GM12865 (cell line): ENCODE measurements at regions not wholly inside any gene's neighbourhood (a gene's known extent, or its start where the extent isn't known, plus 50 kb on each side); places are given as distances from the start of the nearest gene placed in this dataset.

Source experiments
- DNase-seq: peaks from one replicate; pipeline ENCODE4 v3.0.0; 2010; ENCODE audit warnings: low read depth
- H3K4me3 ChIP-seq: 2 replicates; pipeline ENCODE4 v1.5.1; 2011; ENCODE audit warnings: mild to moderate bottlenecking, low read depth, low read length, control low read depth
- CTCF ChIP-seq: IDR thresholded peaks from 2 replicates; pipeline ENCODE4 v1.5.1; 2011; ENCODE audit warnings: low read length, control low read depth, low read depth, inconsistent platforms; ENCODE audit not compliant: insufficient read depth; ENCODE audit errors: missing control alignments

- no peak for TF ChIP-seq CTCF
- no peak for DNase-seq
- no peak overlapping the region for H3K4me3 ChIP-seq
Measured at GRCh38 chr5:165231821-165232508, 1726.5 kb downstream of the MAT2B start.

DNA sequence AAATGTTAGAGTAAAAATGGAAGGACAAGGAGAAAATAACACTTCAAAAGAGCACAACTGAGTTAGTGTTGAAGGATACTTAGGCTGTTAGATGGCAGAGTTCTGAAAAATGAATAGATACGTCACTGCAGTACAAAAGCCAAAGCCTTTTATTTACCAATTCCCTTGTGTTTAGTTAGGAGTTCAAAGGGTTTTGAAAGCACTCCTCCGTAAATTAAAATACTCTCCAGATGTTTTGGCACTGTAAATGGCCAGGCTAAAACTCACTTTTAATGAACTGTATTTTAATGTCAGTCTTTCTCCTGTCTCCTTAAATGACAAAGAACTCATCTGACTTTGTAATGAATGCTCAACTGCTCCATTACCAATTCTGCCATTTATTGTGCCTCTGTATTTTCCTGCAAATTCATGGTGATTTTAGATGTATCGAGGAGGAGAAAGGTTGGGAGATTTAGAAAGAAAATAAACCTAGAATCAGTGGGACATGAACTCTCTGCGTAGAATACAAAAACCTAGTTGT lies 1727.2 kb downstream of the MAT2B start:
- no peak overlapping the region for H3K4me3 ChIP-seq
- no peak for TF ChIP-seq CTCF
- no peak for DNase-seq

- H3K4me3 ChIP-seq: no peak overlapping the region
- TF ChIP-seq CTCF: no peak
- no peak for DNase-seq
Measured at GRCh38 chr5:165241811-165242210, 1736.4 kb downstream of the MAT2B start.

- no peak for TF ChIP-seq CTCF
- H3K4me3 ChIP-seq: no peak overlapping the region
- DNase-seq: no peak
Measured at GRCh38 chr5:165242646-165243045, 1737.2 kb downstream of the MAT2B start.

DNA sequence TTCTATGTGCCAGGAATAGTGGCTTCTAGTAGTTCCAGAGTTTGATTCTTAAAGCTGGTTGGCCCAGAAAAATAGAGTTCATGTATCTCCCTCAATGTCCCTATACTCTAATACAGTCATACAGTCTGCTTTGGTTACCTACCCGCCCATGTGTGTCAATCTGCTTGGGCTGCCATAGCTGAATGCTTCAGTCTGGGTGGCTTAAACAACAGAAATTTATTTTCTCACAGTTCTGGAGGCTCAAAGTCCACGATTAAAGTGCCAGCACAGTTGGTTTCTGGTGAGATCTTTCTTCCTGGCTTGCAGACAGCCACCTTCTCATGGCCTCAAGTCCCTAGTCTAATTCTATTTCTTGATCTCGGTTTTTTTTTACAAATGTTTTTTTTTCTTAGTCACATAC lies 1739.0 kb downstream of the MAT2B start:
- no peak overlapping the region for H3K4me3 ChIP-seq
- TF ChIP-seq CTCF: no peak
- no peak for DNase-seq

GRCh38 chr5:165258197-165258771 lies 1752.9 kb downstream of the MAT2B start:
- no peak overlapping the region for H3K4me3 ChIP-seq
- no peak for TF ChIP-seq CTCF
- DNase-seq: no peak

- no peak for TF ChIP-seq CTCF
- DNase-seq: no peak
- no peak overlapping the region for H3K4me3 ChIP-seq
Measured at GRCh38 chr5:165260426-165260825, 1755.0 kb downstream of the MAT2B start.
